CD14-positive monocyte (primary cell): ENCODE measurements at regions not wholly inside any gene's neighbourhood (a gene's known extent, or its start where the extent isn't known, plus 50 kb on each side); places are given as distances from the start of the nearest gene placed in this dataset.

Source experiments
- DNase-seq, 3 donors: peaks; one replicate each; pipeline ENCODE4 v3.0.0-alpha.2; 2011 to 2022
- H2AFZ ChIP-seq: 2 replicates; pipeline ENCODE4 v1.6.0; 2012; ENCODE audit warnings: mild to moderate bottlenecking, low read depth, low read length, inconsistent platforms; ENCODE audit not compliant: insufficient read depth, poor library complexity, severe bottlenecking
- H3K27ac ChIP-seq, 2 donors: 1 replicate in 1 of 2; 2 replicates in 1 of 2; pipeline ENCODE4 v1.5.1; 2012 to 2013; ENCODE audit warnings: low read length in 2 of 2, control low read depth in 1 of 2, inconsistent platforms in 1 of 2, low read depth in 1 of 2, mild to moderate bottlenecking in 1 of 2
- H3K27me3 ChIP-seq, 2 donors: one replicate each; pipeline versions ENCODE4 v1.6.0 to v1.6.1; 2011 to 2013; ENCODE audit warnings: low read length in 2 of 2; ENCODE audit not compliant: control insufficient read depth in 2 of 2, insufficient read depth in 2 of 2
- H3K36me3 ChIP-seq, 2 donors: replicated peaks in 1 of 2; 1 replicate in 1 of 2; 2 replicates in 1 of 2; pipeline versions ENCODE4 v1.5.1 to v1.6.1; 2012 to 2013; ENCODE audit warnings: low read length in 2 of 2, control low read depth in 1 of 2, inconsistent platforms in 1 of 2, mild to moderate bottlenecking in 1 of 2; ENCODE audit not compliant: insufficient read depth in 2 of 2, control insufficient read depth in 1 of 2
- H3K4me1 ChIP-seq, 2 donors: 1 replicate in 1 of 2; 2 replicates in 1 of 2; pipeline versions ENCODE4 v1.5.1 to v1.6.1; 2012 to 2013; ENCODE audit warnings: low read length in 2 of 2, control low read depth in 1 of 2, inconsistent platforms in 1 of 2, mild to moderate bottlenecking in 1 of 2, moderate library complexity in 1 of 2; ENCODE audit not compliant: insufficient read depth in 2 of 2, control insufficient read depth in 1 of 2
- H3K4me2 ChIP-seq: replicated peaks from 2 replicates; pipeline ENCODE3; 2012; ENCODE audit warnings: low read length, moderate library complexity, mild to moderate bottlenecking; ENCODE audit not compliant: poor library complexity, severe bottlenecking; ENCODE audit errors: extremely low read depth
- H3K4me3 ChIP-seq, 3 experiments: fragments of 200-600 bp in 1 of 3; sonication (generic) in 1 of 3; replicated peaks in 1 of 3; 1 replicate in 2 of 3; 2 replicates in 1 of 3; pipeline ENCODE4 v1.5.1; 2011 to 2013; ENCODE audit warnings: low read length in 3 of 3, mild to moderate bottlenecking in 3 of 3, control low read depth in 2 of 3, low read depth in 2 of 3, inconsistent platforms in 1 of 3, moderate library complexity in 1 of 3
- H3K79me2 ChIP-seq: 2 replicates; pipeline ENCODE4 v1.6.0; 2012; ENCODE audit warnings: mild to moderate bottlenecking, control low read depth, inconsistent platforms, low read length, moderate library complexity; ENCODE audit not compliant: insufficient read depth
- H3K9ac ChIP-seq: 2 replicates; pipeline ENCODE4 v1.6.0; 2017; ENCODE audit warnings: low read length, mild to moderate bottlenecking; ENCODE audit not compliant: insufficient read depth, poor library complexity, severe bottlenecking
- H3K9me3 ChIP-seq, 2 donors: replicated peaks in 1 of 2; 1 replicate in 1 of 2; 2 replicates in 1 of 2; pipeline versions ENCODE4 v1.5.1 to v1.6.1; 2012 to 2013; ENCODE audit warnings: low read length in 2 of 2, control low read depth in 1 of 2; ENCODE audit not compliant: control insufficient read depth in 1 of 2, insufficient read depth in 1 of 2
- H4K20me1 ChIP-seq: 2 replicates; pipeline ENCODE4 v1.6.0; 2012; ENCODE audit warnings: mild to moderate bottlenecking, low read length, control low read depth, moderate library complexity; ENCODE audit not compliant: insufficient read depth
- H3K27ac Mint-ChIP-seq, 7 donors: one replicate each; pipeline ENCODE4 v1.8.0; 2020; ENCODE audit warnings: mild to moderate bottlenecking in 7 of 7, mixed read lengths in 7 of 7, moderate library complexity in 6 of 7, inconsistent platforms in 2 of 7
- H3K27me3 Mint-ChIP-seq, 3 donors: one replicate each; pipeline ENCODE4 v1.8.0; 2021 to 2022; ENCODE audit warnings: low read depth in 3 of 3, mild to moderate bottlenecking in 3 of 3, mixed read lengths in 3 of 3, moderate library complexity in 3 of 3, inconsistent platforms in 1 of 3
- H3K36me3 Mint-ChIP-seq, 2 donors: one replicate each; pipeline ENCODE4 v1.8.0; 2020; ENCODE audit warnings: mixed read lengths in 2 of 2, inconsistent platforms in 1 of 2, mild to moderate bottlenecking in 1 of 2
- H3K4me1 Mint-ChIP-seq: one replicate; pipeline ENCODE4 v1.8.0; 2020; ENCODE audit warnings: mild to moderate bottlenecking, mixed read lengths
- H3K4me3 Mint-ChIP-seq, 2 donors: one replicate each; pipeline ENCODE4 v1.8.0; 2020; ENCODE audit warnings: mild to moderate bottlenecking in 2 of 2, mixed read lengths in 2 of 2, moderate library complexity in 1 of 2
- H3K9me3 Mint-ChIP-seq, 7 donors: one replicate each; pipeline ENCODE4 v1.8.0; 2020 to 2022; ENCODE audit warnings: mixed read lengths in 7 of 7, mild to moderate bottlenecking in 6 of 7, moderate library complexity in 6 of 7, inconsistent platforms in 2 of 7
- WGBS: methylation state at CpG from one replicate; pipeline ENCODE4 v1.1.5; 2013; ENCODE audit warnings: missing lambda C conversion rate; ENCODE audit not compliant: insufficient coverage; 5-methylcytosine and 5-hydroxymethylcytosine counted together
- intact Hi-C, 2 donors: fragments of 100-400 bp; cut with micrococcal nuclease; formaldehyde crosslinking; loops; one replicate each; pipeline versions ENCODE4 v1.15.0 to v1.15.1; 2023
- TF ChIP-seq, protein P1 (sequence below): fragments of 200-600 bp; IDR thresholded peaks from one replicate; pipeline ENCODE4 v1.8.0; 2022; ENCODE audit warnings: antibody characterized with exemption, mild to moderate bottlenecking

DNA sequence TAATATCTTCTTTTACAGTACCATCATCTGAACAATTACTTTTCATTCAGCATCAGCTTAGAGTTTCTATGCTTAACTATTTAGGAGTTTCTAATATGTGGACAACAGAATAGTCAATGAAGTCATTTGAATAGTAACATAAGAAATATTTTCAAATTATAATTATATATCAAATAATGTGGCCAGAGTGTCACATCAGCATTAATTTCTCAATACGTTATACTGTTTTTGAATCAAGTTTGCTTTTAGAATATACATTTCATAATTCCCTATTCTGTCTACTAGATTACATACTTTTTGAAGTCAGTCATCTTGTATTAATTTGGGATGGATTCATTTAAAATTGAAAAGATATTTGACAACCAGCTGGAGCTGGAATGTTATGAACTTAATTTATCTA is 677.4 kb upstream of the PABPC4L start:
- no peak overlapping the region for H3K9ac ChIP-seq
- no peaks in the 10 kb centered on the region for H3K36me3 ChIP-seq
- no peaks in the 10 kb centered on the region for H4K20me1 ChIP-seq
- H3K27ac ChIP-seq: no peak overlapping the region
- Mint-ChIP-seq H3K4me1 (no peaks in the 10 kb centered on the region), H3K36me3 (no peaks in the 10 kb centered on the region), H3K4me3 (no peak overlapping the region), H3K27ac (no peak overlapping the region), H3K27me3 (no peaks in the 10 kb centered on the region), H3K9me3 (peaks cover 0 to 2% (median 0%) of the 10 kb centered on the region in 7 donors)
- no peak overlapping the region for H3K4me3 ChIP-seq
- no peaks in the 10 kb centered on the region for H3K4me1 ChIP-seq
- no peaks in the 10 kb centered on the region for H3K27me3 ChIP-seq
- H2AFZ ChIP-seq: no peak overlapping the region
- intact Hi-C loops: no loop called here
- no peaks in the 10 kb centered on the region for H3K9me3 ChIP-seq
- TF ChIP-seq, protein P1, sequence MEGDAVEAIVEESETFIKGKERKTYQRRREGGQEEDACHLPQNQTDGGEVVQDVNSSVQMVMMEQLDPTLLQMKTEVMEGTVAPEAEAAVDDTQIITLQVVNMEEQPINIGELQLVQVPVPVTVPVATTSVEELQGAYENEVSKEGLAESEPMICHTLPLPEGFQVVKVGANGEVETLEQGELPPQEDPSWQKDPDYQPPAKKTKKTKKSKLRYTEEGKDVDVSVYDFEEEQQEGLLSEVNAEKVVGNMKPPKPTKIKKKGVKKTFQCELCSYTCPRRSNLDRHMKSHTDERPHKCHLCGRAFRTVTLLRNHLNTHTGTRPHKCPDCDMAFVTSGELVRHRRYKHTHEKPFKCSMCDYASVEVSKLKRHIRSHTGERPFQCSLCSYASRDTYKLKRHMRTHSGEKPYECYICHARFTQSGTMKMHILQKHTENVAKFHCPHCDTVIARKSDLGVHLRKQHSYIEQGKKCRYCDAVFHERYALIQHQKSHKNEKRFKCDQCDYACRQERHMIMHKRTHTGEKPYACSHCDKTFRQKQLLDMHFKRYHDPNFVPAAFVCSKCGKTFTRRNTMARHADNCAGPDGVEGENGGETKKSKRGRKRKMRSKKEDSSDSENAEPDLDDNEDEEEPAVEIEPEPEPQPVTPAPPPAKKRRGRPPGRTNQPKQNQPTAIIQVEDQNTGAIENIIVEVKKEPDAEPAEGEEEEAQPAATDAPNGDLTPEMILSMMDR: no peak
- no peak for DNase-seq
- H3K79me2 ChIP-seq: no peaks in the 10 kb centered on the region
- H3K4me2 ChIP-seq: no peak overlapping the region
- WGBS: no CpG with 5 or more reads among the region's 1 CpG

DNA sequence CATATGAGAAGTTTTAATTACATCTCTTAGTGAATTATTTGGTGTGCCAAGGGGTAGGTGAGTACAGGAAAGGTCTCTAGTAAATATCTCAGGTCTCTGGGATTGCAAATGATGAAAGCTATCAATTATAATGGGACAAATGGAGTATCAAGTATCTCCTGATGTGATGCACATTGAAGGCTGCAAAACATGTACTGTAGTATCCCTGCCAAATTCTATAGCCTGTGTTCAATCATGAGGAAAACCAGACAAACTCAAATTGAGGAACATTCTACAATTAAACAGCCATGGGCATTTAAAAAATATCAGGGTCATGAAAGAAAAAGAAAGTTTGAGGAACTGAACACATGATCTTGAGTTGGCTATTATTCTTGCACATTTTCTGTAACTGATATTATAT is 665.4 kb upstream of the PABPC4L start:
- H3K79me2 ChIP-seq: no peaks in the 10 kb centered on the region
- no peaks in the 10 kb centered on the region for H3K4me1 Mint-ChIP-seq
- intact Hi-C loops: no loop called here

More for the DNA sequence above, 665.4 kb upstream of the PABPC4L start:
- no peak overlapping the region for H3K4me3 ChIP-seq
- no peaks in the 10 kb centered on the region for H3K9me3 ChIP-seq
- no peak overlapping the region for H3K4me2 ChIP-seq
- H3K4me3 Mint-ChIP-seq: no peak overlapping the region
- H4K20me1 ChIP-seq: no peaks in the 10 kb centered on the region
- no peaks in the 10 kb centered on the region for H3K27me3 ChIP-seq
- TF ChIP-seq, protein P1: no peak
- no peak overlapping the region for H3K27ac ChIP-seq
- DNase-seq: no peak
- H3K36me3 ChIP-seq: no peaks in the 10 kb centered on the region
- H2AFZ ChIP-seq: no peak overlapping the region
- no peaks in the 10 kb centered on the region for H3K27me3 Mint-ChIP-seq
- H3K4me1 ChIP-seq: no peaks in the 10 kb centered on the region
- H3K9ac ChIP-seq: no peak overlapping the region
- peaks cover 0 to 2% (median 0%) of the 10 kb centered on the region in 7 donors for H3K9me3 Mint-ChIP-seq
- no peaks in the 10 kb centered on the region for H3K36me3 Mint-ChIP-seq
- no peak overlapping the region for H3K27ac Mint-ChIP-seq
